Stomach (tissue), 8 donors: ENCODE measurements at regions not wholly inside any gene's neighbourhood (a gene's known extent, or its start where the extent isn't known, plus 50 kb on each side); places are given as distances from the start of the nearest gene placed in this dataset.

Experiments used
- DNase-seq, 2 donors: peaks; one replicate each; pipeline versions ENCODE4 v3.0.0 to v3.0.0-alpha.2; 2013 to 2019
- H3K27ac ChIP-seq, 5 donors: fragments of 200-600 bp in 4 of 5; sonication (generic) in 4 of 5; one replicate each; pipeline ENCODE4 v1.5.1; 2013 to 2019; ENCODE audit warnings: mild to moderate bottlenecking in 1 of 5, moderate library complexity in 1 of 5
- H3K27me3 ChIP-seq, 3 donors: fragments of 200-600 bp; sonication (generic); one replicate each; pipeline ENCODE4 v1.5.1; 2017 to 2019; ENCODE audit warnings: mixed run types in 1 of 3
- H3K36me3 ChIP-seq, 4 donors: fragments of 200-600 bp; sonication (generic); 1 replicate in 3 of 4; 2 replicates in 1 of 4; pipeline ENCODE4 v1.5.1; 2016 to 2019
- H3K4me1 ChIP-seq, 4 donors: fragments of 200-600 bp; sonication (generic); one replicate each; pipeline ENCODE4 v1.5.1; 2016 to 2019
- H3K4me3 ChIP-seq, 4 donors: fragments of 200-600 bp; sonication (generic) in 3 of 4; one replicate each; pipeline ENCODE4 v1.5.1; 2016 to 2019; ENCODE audit warnings: mild to moderate bottlenecking in 1 of 4
- H3K9me3 ChIP-seq, 4 donors: fragments of 200-600 bp; sonication (generic); one replicate each; pipeline ENCODE4 v1.5.1; 2016 to 2019
- CTCF ChIP-seq, 7 experiments: fragments of 450-650 bp in 4 of 7; fragments of 200-600 bp in 3 of 7; sonication (generic) in 3 of 7; IDR thresholded peaks; one replicate each; pipeline ENCODE4 v1.5.1; 2016 to 2019; ENCODE audit warnings: antibody characterized with exemption in 7 of 7, control low read depth in 2 of 7, mild to moderate bottlenecking in 1 of 7
- EP300 ChIP-seq: sonication (generic); formaldehyde crosslinking; IDR thresholded peaks from one replicate; pipeline ENCODE4 v1.6.1; 2017; ENCODE audit warnings: antibody characterized with exemption
- POLR2A ChIP-seq, 4 donors: fragments of 450-650 bp; IDR thresholded peaks; one replicate each; pipeline ENCODE4 v1.6.1; 2016; ENCODE audit warnings: antibody characterized with exemption in 4 of 4, control low read depth in 2 of 4, mild to moderate bottlenecking in 1 of 4, moderate library complexity in 1 of 4
- POLR2AphosphoS5 ChIP-seq, 3 donors: sonication (generic); formaldehyde crosslinking; IDR thresholded peaks; one replicate each; pipeline ENCODE4 v1.6.1; 2016; ENCODE audit warnings: antibody characterized with exemption in 3 of 3
- WGBS, 5 donors: extraction: QIAGEN DNeasy Blood & Tissue Kit in 3 of 5; methylation state at CpG; one replicate each; pipeline versions ENCODE4 v1.1.5 to v1.1.7; 2013 to 2018; 5-methylcytosine and 5-hydroxymethylcytosine counted together
- intact Hi-C: fragments of 100-400 bp; cut with DNase I; formaldehyde crosslinking; loops from one replicate; pipeline ENCODE4 v1.15.1; 2023; ENCODE audit warnings: low total_unique reads
- donor health status: healthy with polysubstance abuse.
- donor health status: Bipolar disorder and iron deficiency.
- donor health status: healthy.

GRCh38 chr11:19463976-19464375 is 223.2 kb upstream of the E2F8 start:
- Histone ChIP-seq H3K4me3 (no peak overlapping the region), H3K36me3 (no peaks in the 10 kb centered on the region), H3K27ac (no peak overlapping the region), H3K4me1 (peaks cover 0 to 14% (median 8%) of the 10 kb centered on the region in 4 donors), H3K9me3 (no peaks in the 10 kb centered on the region), H3K27me3 (no peaks in the 10 kb centered on the region)
- 81 to 90% (median 89%) methylated on average over 7 of the region's 7 CpGs for WGBS, 5 donors
- DNase-seq: no peak
- TF ChIP-seq CTCF (IDR thresholded peaks at IDR 0.05): no peak
- TF ChIP-seq POLR2A (IDR thresholded peaks at IDR 0.05): no peak
- no peak for TF ChIP-seq EP300
- no peak for TF ChIP-seq POLR2AphosphoS5 (IDR thresholded peaks at IDR 0.05)
- intact Hi-C loops: no loop called here

GRCh38 chr11:19460718-19461405 is 220.1 kb upstream of the E2F8 start:
- intact Hi-C loops: no loop called here
- Histone ChIP-seq H3K36me3 (no peaks in the 10 kb centered on the region), H3K27me3 (no peaks in the 10 kb centered on the region), H3K4me3 (no peak overlapping the region), H3K9me3 (no peaks in the 10 kb centered on the region), H3K27ac (no peak overlapping the region), H3K4me1 (peaks cover 0 to 14% (median 8%) of the 10 kb centered on the region in 4 donors)
- TF ChIP-seq POLR2A (IDR thresholded peaks at IDR 0.05) (no peak), POLR2AphosphoS5 (IDR thresholded peaks at IDR 0.05) (no peak), CTCF (IDR thresholded peaks at IDR 0.05) (no peak), EP300 (no peak)
- peak in 1 of 2 donors; percentile 78 for DNase-seq
- WGBS, 5 donors: 43 to 51% (median 48%) methylated on average over 6 of the region's 6 CpGs

GRCh38 chr11:19459240-19459639 is 218.5 kb upstream of the E2F8 start:
- TF ChIP-seq CTCF (IDR thresholded peaks at IDR 0.05): no peak
- no peak for TF ChIP-seq POLR2AphosphoS5 (IDR thresholded peaks at IDR 0.05)
- TF ChIP-seq EP300: no peak
- TF ChIP-seq POLR2A (IDR thresholded peaks at IDR 0.05): no peak
- Histone ChIP-seq H3K27ac (no peak overlapping the region), H3K27me3 (no peaks in the 10 kb centered on the region), H3K36me3 (no peaks in the 10 kb centered on the region), H3K9me3 (no peaks in the 10 kb centered on the region), H3K4me3 (no peak overlapping the region), H3K4me1 (peaks cover 0 to 14% (median 8%) of the 10 kb centered on the region in 4 donors)
- no peak for DNase-seq
- intact Hi-C loops: no loop called here

GRCh38 chr11:19458721-19459120 is 218.0 kb upstream of the E2F8 start:
- H3K36me3 ChIP-seq: no peaks in the 10 kb centered on the region
- 91 to 99% (median 98%) methylated on average over 3 of the region's 3 CpGs for WGBS, 5 donors
- no peak overlapping the region for H3K27ac ChIP-seq
- no peaks in the 10 kb centered on the region for H3K27me3 ChIP-seq
- intact Hi-C loops: no loop called here
- no peaks in the 10 kb centered on the region for H3K9me3 ChIP-seq
- no peak for DNase-seq
- TF ChIP-seq CTCF (IDR thresholded peaks at IDR 0.05) (no peak), POLR2AphosphoS5 (IDR thresholded peaks at IDR 0.05) (no peak), POLR2A (IDR thresholded peaks at IDR 0.05) (no peak), EP300 (no peak)
- peaks cover 0 to 14% (median 8%) of the 10 kb centered on the region in 4 donors for H3K4me1 ChIP-seq
- H3K4me3 ChIP-seq: no peak overlapping the region
